Activated T-cell treated with anti-CD3 and anti-CD28 coated beads for 24 hours (primary cell): ENCODE measurements at regions not wholly inside any gene's neighbourhood (a gene's known extent, or its start where the extent isn't known, plus 50 kb on each side); places are given as distances from the start of the nearest gene placed in this dataset.
"Not testable (repeated sequence)": the region's sequence is repeated elsewhere in the genome, so short reads cannot be mapped to it uniquely, and the experiment has no call there.

Experiments
- DNase-seq: peaks from one replicate; pipeline ENCODE4 v3.0.0-alpha.2; 2020; ENCODE audit warnings: low read depth

- DNase-seq: no peak
These were observed 192.6 kb upstream of the E2F8 start for GRCh38 chr11:19433367-19433766.

GRCh38 chr11:19432370-19433061 lies 191.8 kb upstream of the E2F8 start:
- DNase-seq: no peak

GRCh38 chr11:19430754-19431398 lies 190.1 kb upstream of the E2F8 start:
- DNase-seq: no peak

- no peak for DNase-seq
These were observed 189.6 kb upstream of the E2F8 start for GRCh38 chr11:19430346-19430745.

GRCh38 chr11:19429108-19429760 lies 188.5 kb upstream of the E2F8 start:
- DNase-seq: no peak

- no peak for DNase-seq
These were observed 187.7 kb upstream of the E2F8 start for GRCh38 chr11:19428206-19429002.

- DNase-seq: no peak
These were observed 186.1 kb upstream of the E2F8 start for GRCh38 chr11:19426756-19427403.

- no peak for DNase-seq
These were observed 185.4 kb upstream of the E2F8 start for GRCh38 chr11:19426011-19426755.

GRCh38 chr11:19422276-19422675 lies 181.5 kb upstream of the E2F8 start:
- DNase-seq: no peak

- DNase-seq: no peak
These were observed 180.3 kb upstream of the E2F8 start for GRCh38 chr11:19420868-19421533.

- DNase-seq: no peak
These were observed 179.1 kb upstream of the E2F8 start for GRCh38 chr11:19419808-19420207.

- no peak for DNase-seq
These were observed 178.4 kb upstream of the E2F8 start for GRCh38 chr11:19419021-19419750.

- no peak for DNase-seq
These were observed 177.5 kb upstream of the E2F8 start for GRCh38 chr11:19418221-19418620.

- DNase-seq: not testable (repeated sequence)
These were observed 171.3 kb upstream of the E2F8 start for GRCh38 chr11:19412070-19412469.

- DNase-seq: no peak
These were observed 169.3 kb upstream of the E2F8 start for GRCh38 chr11:19410032-19410431.

- no peak for DNase-seq
These were observed 168.6 kb upstream of the E2F8 start for GRCh38 chr11:19409307-19409706.

- no peak for DNase-seq
These were observed 167.0 kb upstream of the E2F8 start for GRCh38 chr11:19407677-19408270.

GRCh38 chr11:19405966-19406365 lies 165.2 kb upstream of the E2F8 start:
- DNase-seq: no peak

GRCh38 chr11:19404787-19405186 lies 164.0 kb upstream of the E2F8 start:
- DNase-seq: no peak
